HCT116 (cell line): ENCODE measurements at regions not wholly inside any gene's neighbourhood (a gene's known extent, or its start where the extent isn't known, plus 50 kb on each side); places are given as distances from the start of the nearest gene placed in this dataset.

Source experiments
- ATAC-seq: fragments of 200-7000 bp; cut with Tn5 transposase; 2 replicates; pipeline ENCODE4 v1.9.1; 2020; ENCODE audit warnings: mild to moderate bottlenecking, moderate library complexity
- BruUV-seq: library from RNA; stranded (reverse); fragments of 400-500 nt; replicated peaks from 2 replicates; lab custom pipeline; 2021; lab: Mats Ljungman, UMichigan
- CTCF ChIA-PET: fragments of 300-600 bp; sonication (Branson Sonifier 250); formaldehyde crosslinking; loops from one replicate; lab custom pipeline; 2021; ENCODE audit warnings: antibody characterized with exemption; lab: Charles Lee
- POLR2A ChIA-PET: fragments of 300-600, 350-600 bp; sonication (Branson Sonifier 250); formaldehyde crosslinking; loops from one replicate; lab custom pipeline; 2021; ENCODE audit warnings: antibody characterized with exemption; lab: Charles Lee
- RAD21 ChIA-PET, 2 experiments: fragments of 300-600 bp; sonication (Branson Sonifier 250); formaldehyde crosslinking; loops; one replicate each; lab custom pipeline; 2023; ENCODE audit warnings: low total read pairs in 2 of 2; ENCODE audit not compliant: uncharacterized antibody in 2 of 2, unreplicated experiment in 2 of 2, low non-redundant PET in 1 of 2; lab: Charles Lee
- DNase-seq: peaks from one replicate; pipeline ENCODE4 v3.0.0-alpha.2; 2010; ENCODE audit warnings: low read depth, low spot score
- H2AFZ ChIP-seq: fragments of 200-600 bp; shearing (Covaris generic), sonication (generic); 2 replicates; pipeline ENCODE4 v1.6.1; 2017; ENCODE audit warnings: low read depth, mixed run types, mixed read lengths, antibody characterized with exemption, low read length; ENCODE audit not compliant: poor library complexity, severe bottlenecking
- H3K27ac ChIP-seq: 2 replicates; pipeline ENCODE4 v1.5.1; 2012; ENCODE audit warnings: low read depth, low read length
- H3K27me3 ChIP-seq: fragments of 200-600 bp; sonication (generic); 2 replicates; pipeline ENCODE4 v1.6.1; 2016; ENCODE audit warnings: mixed run types, low read length, mixed read lengths; ENCODE audit not compliant: insufficient read depth
- H3K36me3 ChIP-seq, 2 experiments: fragments of 200-500 bp in 1 of 2; fragments of 200-600 bp in 1 of 2; sonication (Bioruptor generic) in 1 of 2; sonication (generic) in 1 of 2; 2 replicates each; pipeline versions ENCODE4 v1.5.1 to v1.6.1; 2014 to 2016; ENCODE audit warnings: low read length in 2 of 2, inconsistent platforms in 1 of 2, mixed read lengths in 1 of 2, mixed run types in 1 of 2; ENCODE audit not compliant: insufficient read depth in 2 of 2, control insufficient read depth in 1 of 2
- H3K4me1 ChIP-seq, 2 experiments: fragments of 200-600 bp in 1 of 2; sonication (generic) in 1 of 2; 2 replicates each; pipeline versions ENCODE4 v1.5.1 to v1.6.1; 2012 to 2017; ENCODE audit warnings: low read length in 2 of 2, inconsistent platforms in 1 of 2, mild to moderate bottlenecking in 1 of 2, mixed read lengths in 1 of 2, mixed run types in 1 of 2, moderate library complexity in 1 of 2; ENCODE audit not compliant: insufficient read depth in 2 of 2, control insufficient read depth in 1 of 2
- H3K4me2 ChIP-seq: fragments of 200-600 bp; sonication (generic); 2 replicates; pipeline ENCODE4 v1.6.1; 2017; ENCODE audit warnings: mixed run types, low read length, mixed read lengths
- H3K4me3 ChIP-seq, 2 experiments: fragments of 200-600 bp in 1 of 2; sonication (generic) in 1 of 2; replicated peaks in 1 of 2; 2 replicates each; pipeline ENCODE4 v1.5.1; 2011 to 2016; ENCODE audit warnings: low read length in 2 of 2, control low read depth in 1 of 2, low read depth in 1 of 2, mild to moderate bottlenecking in 1 of 2, mixed read lengths in 1 of 2, mixed run types in 1 of 2
- H3K79me2 ChIP-seq: fragments of 200-600 bp; sonication (generic); 2 replicates; pipeline ENCODE4 v1.6.1; 2017; ENCODE audit warnings: mild to moderate bottlenecking, mixed run types, low read length, moderate library complexity, mixed read lengths; ENCODE audit not compliant: insufficient read depth
- H3K9ac ChIP-seq: fragments of 200-600 bp; sonication (generic); 2 replicates; pipeline ENCODE4 v1.6.1; 2016; ENCODE audit warnings: low read length, mixed read lengths
- H3K9me2 ChIP-seq: fragments of 200-600 bp; sonication (generic), shearing (Covaris generic); 2 replicates; pipeline ENCODE4 v1.6.1; 2017; ENCODE audit warnings: mixed run types, mild to moderate bottlenecking, moderate library complexity; ENCODE audit not compliant: insufficient read depth
- H3K9me3 ChIP-seq, 2 experiments: fragments of 200-500 bp in 1 of 2; fragments of 200-600 bp in 1 of 2; sonication (Bioruptor generic) in 1 of 2; sonication (generic) in 1 of 2; 2 replicates each; pipeline ENCODE4 v1.6.1; 2014 to 2017; ENCODE audit warnings: low read length in 2 of 2, mixed read lengths in 2 of 2, inconsistent platforms in 1 of 2, low read depth in 1 of 2, mild to moderate bottlenecking in 1 of 2, mixed run types in 1 of 2, moderate library complexity in 1 of 2; ENCODE audit not compliant: control insufficient read depth in 1 of 2, insufficient read depth in 1 of 2
- H4K20me1 ChIP-seq: fragments of 200-600 bp; sonication (generic), shearing (Covaris generic); 2 replicates; pipeline ENCODE4 v1.6.1; 2017; ENCODE audit warnings: mixed run types, mild to moderate bottlenecking, moderate library complexity; ENCODE audit not compliant: insufficient read depth
- CBX3 ChIP-seq: IDR thresholded peaks from 2 replicates; pipeline ENCODE4 v1.6.1; 2012; ENCODE audit warnings: low read depth
- CEBPB ChIP-seq: IDR thresholded peaks from 2 replicates; pipeline ENCODE4 v1.6.1; 2012; ENCODE audit warnings: low read depth
- EZH2 ChIP-seq: fragments of 200-600 bp; sonication (generic); IDR thresholded peaks from 2 replicates; pipeline ENCODE4 v1.6.1; 2017; ENCODE audit warnings: antibody characterized with exemption, mixed run types
- EZH2phosphoT487 ChIP-seq: fragments of 200-600 bp; IDR thresholded peaks from 2 replicates; pipeline ENCODE4 v1.6.1; 2018; ENCODE audit warnings: antibody characterized with exemption, borderline replicate concordance
- POLR2A ChIP-seq: IDR thresholded peaks from 2 replicates; pipeline ENCODE4 v1.7.0; 2011; ENCODE audit warnings: borderline replicate concordance; ENCODE audit not compliant: insufficient read depth, insufficient read length; ENCODE audit errors: extremely low read depth
- POLR2AphosphoS5 ChIP-seq: IDR thresholded peaks from 2 replicates; pipeline ENCODE4 v1.6.1; 2011; ENCODE audit warnings: mild to moderate bottlenecking, low read depth, low read length, moderate library complexity
- RAD21 ChIP-seq: IDR thresholded peaks from 2 replicates; pipeline ENCODE4 v1.6.1; 2012; ENCODE audit warnings: low read depth, mild to moderate bottlenecking
- SIN3A ChIP-seq: IDR thresholded peaks from 2 replicates; pipeline ENCODE4 v1.6.1; 2012; ENCODE audit warnings: low read depth
- SP1 ChIP-seq: IDR thresholded peaks from 2 replicates; pipeline ENCODE4 v1.6.1; 2012; ENCODE audit warnings: low read depth
- SRF ChIP-seq: IDR thresholded peaks from 2 replicates; pipeline ENCODE4 v1.6.1; 2012; ENCODE audit warnings: low read depth
- YY1 ChIP-seq: IDR thresholded peaks from 2 replicates; pipeline ENCODE4 v1.6.1; 2011; ENCODE audit warnings: low read length, low read depth, moderate library complexity, mild to moderate bottlenecking; ENCODE audit not compliant: insufficient replicate concordance; ENCODE audit errors: extremely low read depth
- ZFX ChIP-seq: fragments of 450-650 bp; IDR thresholded peaks from 2 replicates; pipeline ENCODE4 v1.6.1; 2017
- intact Hi-C: fragments of 100-400 bp; cut with micrococcal nuclease; formaldehyde crosslinking; loops from 2 replicates; pipeline ENCODE4 v1.10.0; 2022
- TF ChIP-seq, protein P1 (sequence below): IDR thresholded peaks from 2 replicates; pipeline ENCODE4 v1.6.1; 2011; ENCODE audit warnings: mild to moderate bottlenecking, low read length, moderate library complexity; ENCODE audit not compliant: insufficient replicate concordance; ENCODE audit errors: extremely low read depth
- TF ChIP-seq, protein P2 (sequence below): IDR thresholded peaks from 2 replicates; pipeline ENCODE4 v1.6.1; 2012

DNA sequence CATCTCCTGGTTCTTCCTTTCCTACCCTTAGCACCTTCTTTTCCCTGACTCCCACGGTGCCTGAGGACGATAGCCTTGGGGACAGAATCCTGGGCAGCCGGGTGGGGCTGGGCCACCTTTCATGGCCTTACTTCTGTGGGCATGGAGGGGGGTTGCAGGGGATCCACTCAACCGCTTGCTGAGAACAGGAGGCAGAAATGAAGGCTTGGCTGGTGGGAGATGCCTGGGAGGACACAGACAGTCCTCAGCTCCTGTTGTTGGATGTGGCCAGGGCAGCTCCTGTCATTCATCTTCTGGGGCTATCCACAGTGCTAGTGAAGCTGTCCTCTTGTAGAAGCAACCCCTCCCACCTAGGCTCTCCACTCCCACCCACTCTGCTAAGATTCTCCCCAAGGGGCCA is 95.5 kb upstream of the CELF4 start:
- no peaks in the 10 kb centered on the region for H3K36me3 ChIP-seq
- H3K9me2 ChIP-seq = no peaks in the 10 kb centered on the region
- no peaks in the 10 kb centered on the region for H3K27me3 ChIP-seq
- H3K4me3 ChIP-seq = no peak overlapping the region
- H3K27ac ChIP-seq = no peak overlapping the region
- H3K9me3 ChIP-seq = no peaks in the 10 kb centered on the region
- no peak for TF ChIP-seq SP1
- intact Hi-C loops = no loop called here
- no peaks in the 10 kb centered on the region for H4K20me1 ChIP-seq
- H2AFZ ChIP-seq = no peak overlapping the region
- no peak for ATAC-seq
- ChIA-PET POLR2A (no interaction called here), RAD21 (no interaction called here), CTCF (no interaction called here)
- H3K9ac ChIP-seq = no peak overlapping the region
- BruUV-seq = no TSS peak
- no peak overlapping the region for H3K4me2 ChIP-seq
- no peaks in the 10 kb centered on the region for H3K4me1 ChIP-seq
- no peak for DNase-seq
- H3K79me2 ChIP-seq = no peaks in the 10 kb centered on the region

DNA sequence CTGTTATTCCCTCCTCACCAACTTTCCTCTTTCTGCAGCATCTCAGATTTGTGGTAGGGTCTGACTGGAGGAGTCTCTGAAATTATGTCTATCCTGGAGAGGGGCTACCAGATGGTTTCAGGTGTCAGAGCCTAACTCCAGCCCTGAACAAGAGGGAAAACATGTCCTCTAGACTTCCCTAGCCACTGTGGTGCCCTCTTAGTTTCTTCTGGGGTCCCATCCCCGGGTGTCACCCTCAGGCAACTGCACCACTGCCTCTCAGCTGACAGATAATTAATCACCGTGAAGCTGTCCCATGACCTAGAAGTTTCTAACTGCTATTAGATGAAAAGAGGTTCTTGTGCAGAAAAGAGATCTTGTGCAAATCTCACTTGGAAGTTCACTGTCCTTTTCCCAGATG is 95.1 kb upstream of the CELF4 start:
- RAD21 ChIA-PET = no interaction called here
- TF ChIP-seq RAD21 (no peak), SRF (no peak), SIN3A (no peak), YY1 (no peak), EZH2 (no peak), CBX3 (no peak), POLR2A (no peak), SP1 (no peak), EZH2phosphoT487 (no peak), ZFX (no peak), POLR2AphosphoS5 (no peak), CEBPB (no peak)
- TF ChIP-seq, protein P1, sequence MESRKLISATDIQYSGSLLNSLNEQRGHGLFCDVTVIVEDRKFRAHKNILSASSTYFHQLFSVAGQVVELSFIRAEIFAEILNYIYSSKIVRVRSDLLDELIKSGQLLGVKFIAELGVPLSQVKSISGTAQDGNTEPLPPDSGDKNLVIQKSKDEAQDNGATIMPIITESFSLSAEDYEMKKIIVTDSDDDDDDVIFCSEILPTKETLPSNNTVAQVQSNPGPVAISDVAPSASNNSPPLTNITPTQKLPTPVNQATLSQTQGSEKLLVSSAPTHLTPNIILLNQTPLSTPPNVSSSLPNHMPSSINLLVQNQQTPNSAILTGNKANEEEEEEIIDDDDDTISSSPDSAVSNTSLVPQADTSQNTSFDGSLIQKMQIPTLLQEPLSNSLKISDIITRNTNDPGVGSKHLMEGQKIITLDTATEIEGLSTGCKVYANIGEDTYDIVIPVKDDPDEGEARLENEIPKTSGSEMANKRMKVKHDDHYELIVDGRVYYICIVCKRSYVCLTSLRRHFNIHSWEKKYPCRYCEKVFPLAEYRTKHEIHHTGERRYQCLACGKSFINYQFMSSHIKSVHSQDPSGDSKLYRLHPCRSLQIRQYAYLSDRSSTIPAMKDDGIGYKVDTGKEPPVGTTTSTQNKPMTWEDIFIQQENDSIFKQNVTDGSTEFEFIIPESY = no peak
- TF ChIP-seq, protein P2, sequence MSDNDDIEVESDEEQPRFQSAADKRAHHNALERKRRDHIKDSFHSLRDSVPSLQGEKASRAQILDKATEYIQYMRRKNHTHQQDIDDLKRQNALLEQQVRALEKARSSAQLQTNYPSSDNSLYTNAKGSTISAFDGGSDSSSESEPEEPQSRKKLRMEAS = no peak
- CTCF ChIA-PET = no interaction called here

More for the DNA sequence above, 95.1 kb upstream of the CELF4 start:
- Histone ChIP-seq H3K27ac (no peak overlapping the region), H2AFZ (no peak overlapping the region), H3K9ac (no peak overlapping the region), H3K4me2 (no peak overlapping the region), H3K9me3 (no peaks in the 10 kb centered on the region), H3K27me3 (no peaks in the 10 kb centered on the region), H3K36me3 (no peaks in the 10 kb centered on the region), H3K4me1 (no peaks in the 10 kb centered on the region), H4K20me1 (no peaks in the 10 kb centered on the region), H3K9me2 (no peaks in the 10 kb centered on the region), H3K79me2 (no peaks in the 10 kb centered on the region), H3K4me3 (no peak overlapping the region)
- BruUV-seq = no TSS peak
- POLR2A ChIA-PET = no interaction called here
- DNase-seq (no peak), ATAC-seq (no peak)
- intact Hi-C loops = no loop called here
